ENCODE measurements at regions not wholly inside any gene's neighbourhood (a gene's known extent, or its start where the extent isn't known, plus 50 kb on each side); places are given as distances from the start of the nearest gene placed in this dataset.

- TF ChIP-seq CTCF (IDR thresholded peaks at IDR 0.05) (peak; percentile 66 to 85 (median 70)), POLR2A (IDR thresholded peaks at IDR 0.05) (no peak)
These were observed 196.1 kb downstream of the ALG10 start for GRCh38 chr12:34218193-34219045.

Measured in vagina (tissue), 2 donors.